Activated T-cell treated with anti-CD3 and anti-CD28 coated beads, Interleukin-2, amount 50 U/mL, for 1 hour (primary cell): ENCODE measurements at regions not wholly inside any gene's neighbourhood (a gene's known extent, or its start where the extent isn't known, plus 50 kb on each side); places are given as distances from the start of the nearest gene placed in this dataset.

Source experiments
- DNase-seq: peaks from one replicate; pipeline ENCODE4 v3.0.0-alpha.2; 2020

DNA sequence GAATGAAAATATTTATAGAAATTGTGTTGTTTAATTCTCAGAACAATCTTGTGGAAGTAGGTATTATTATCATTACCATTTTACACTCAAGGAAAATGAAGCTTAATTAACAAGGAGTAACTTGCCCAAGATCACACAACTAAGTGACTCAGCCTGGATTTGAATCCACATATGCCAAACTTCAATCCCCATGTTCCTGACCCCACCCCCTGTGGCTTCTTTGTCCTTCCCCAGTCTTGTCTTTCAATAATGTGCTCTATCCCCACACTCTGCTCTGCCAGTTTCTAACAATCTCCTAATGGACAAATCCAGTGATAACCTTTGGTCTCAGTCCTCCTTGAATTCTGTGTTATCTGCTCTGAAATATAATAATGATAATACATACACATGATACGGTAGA is 355.2 kb downstream of the BMP4 start:
- no peak for DNase-seq

GRCh38 chr14:53599221-53599945 is 357.2 kb downstream of the BMP4 start:
- DNase-seq: no peak

DNA sequence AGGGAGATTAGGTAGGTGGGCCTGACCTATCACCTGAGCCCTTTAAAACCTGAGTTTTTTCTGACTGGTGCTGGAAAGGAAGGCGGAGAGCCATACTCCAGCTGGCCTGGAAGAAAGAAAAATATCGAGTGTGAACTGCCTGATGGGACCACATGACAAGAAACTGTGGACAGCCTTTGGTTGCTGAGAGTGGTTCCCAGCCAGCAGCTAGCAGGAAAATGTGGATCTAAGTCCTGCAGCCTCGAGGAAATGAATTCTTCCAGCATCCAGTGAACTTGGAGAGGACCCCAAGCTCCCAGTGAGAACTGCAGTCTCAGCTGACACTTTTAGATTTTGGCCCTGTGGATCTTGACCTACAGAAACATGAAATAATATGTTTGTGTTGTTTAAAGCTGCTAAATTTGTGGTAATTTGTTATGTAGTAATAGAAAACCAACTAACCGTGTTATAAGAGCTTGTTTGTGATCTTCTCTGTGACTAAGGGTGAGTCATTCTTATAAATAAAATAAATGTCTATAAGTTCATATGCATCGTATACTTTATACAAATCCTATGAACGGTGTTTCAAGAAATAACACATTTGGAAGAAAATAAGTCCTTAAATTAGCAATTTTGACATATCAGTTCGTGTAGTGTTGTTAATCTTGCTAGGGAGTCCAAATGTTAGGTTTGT is 359.6 kb downstream of the BMP4 start:
- no peak for DNase-seq

DNA sequence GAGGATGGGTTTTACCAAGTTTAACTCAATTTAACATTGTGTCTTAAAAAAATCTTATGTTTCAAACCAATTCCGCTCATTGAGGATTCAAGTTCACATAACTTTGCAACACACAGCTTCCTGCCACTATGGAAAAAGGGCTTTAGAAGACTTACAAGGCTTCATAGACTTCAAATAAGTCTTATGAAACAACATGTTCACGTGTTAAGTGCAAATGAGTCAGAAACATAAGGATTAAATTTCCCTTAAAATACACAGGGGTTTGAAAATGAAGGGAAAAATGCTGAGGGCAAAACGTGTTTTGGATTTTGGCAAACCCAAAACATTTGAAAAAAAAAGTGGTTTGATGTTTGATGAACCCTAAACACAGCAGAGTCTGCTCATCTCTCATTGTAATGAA is 364.8 kb downstream of the BMP4 start:
- no peak for DNase-seq

- DNase-seq: no peak
Observed at GRCh38 chr14:53581504-53581903, 375.1 kb downstream of the BMP4 start.

- DNase-seq: no peak
Observed at GRCh38 chr14:53571641-53572328, 384.8 kb downstream of the BMP4 start.

- no peak for DNase-seq
Observed at GRCh38 chr14:53570411-53571387, 385.9 kb downstream of the BMP4 start.

DNA sequence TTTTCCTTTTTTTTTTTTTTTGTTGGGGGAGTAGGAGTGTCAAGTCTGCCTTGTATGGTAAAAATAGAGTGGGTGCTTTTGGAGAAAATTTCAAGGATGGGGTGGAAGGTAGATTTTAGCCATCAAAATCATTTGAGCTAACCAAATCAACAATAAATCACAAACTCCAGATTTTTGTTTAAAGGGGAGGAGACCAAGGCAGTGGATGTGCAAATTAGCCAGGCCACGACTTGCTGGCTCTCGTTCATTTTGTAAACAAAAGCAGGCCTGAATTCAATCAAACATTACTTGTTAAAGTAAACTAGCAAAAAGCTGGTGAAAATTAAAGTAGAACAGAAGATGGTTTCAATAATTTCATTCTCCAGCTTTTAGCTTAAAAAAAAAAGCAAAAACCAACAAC is 387.2 kb downstream of the BMP4 start:
- no peak for DNase-seq

- no peak for DNase-seq
Observed at GRCh38 chr14:53567236-53567780, 389.3 kb downstream of the BMP4 start.

DNA sequence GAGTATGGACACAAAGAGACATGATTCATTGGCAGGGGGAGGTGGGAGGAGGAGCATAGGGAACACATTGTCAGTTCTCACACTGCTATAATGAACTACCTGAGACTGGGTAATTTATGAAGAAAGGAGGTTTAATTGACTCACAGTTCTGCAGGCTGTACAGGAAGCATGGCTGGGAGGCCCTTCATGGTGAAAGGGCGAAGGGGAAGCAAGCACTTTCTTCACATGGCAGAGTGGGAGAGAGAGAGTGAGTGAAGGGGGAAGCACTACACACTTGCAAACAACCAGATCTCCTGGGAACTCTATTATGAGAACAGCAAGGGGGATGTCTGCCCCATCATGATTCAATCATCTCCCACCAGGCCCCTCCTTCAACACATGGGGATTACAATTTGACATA is 391.8 kb downstream of the BMP4 start:
- no peak for DNase-seq

DNA sequence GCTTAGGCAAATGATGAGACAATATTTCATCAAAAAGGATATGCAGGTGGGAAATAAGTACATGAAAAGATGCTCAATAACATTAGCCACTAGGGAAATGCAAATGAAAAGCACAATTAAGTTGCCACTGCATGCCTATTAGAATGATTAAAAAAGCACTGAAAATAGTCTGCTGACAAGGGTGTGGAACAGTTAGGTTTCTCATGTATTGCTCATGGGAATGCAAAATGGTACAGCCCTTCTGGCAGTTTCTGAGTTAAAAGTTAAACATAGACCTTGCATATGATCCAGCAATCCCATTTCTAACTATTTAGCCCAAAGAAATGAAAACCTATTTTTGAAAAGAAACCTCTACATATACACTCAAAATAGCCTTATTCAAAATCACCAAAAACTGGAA is 393.0 kb downstream of the BMP4 start:
- DNase-seq: no peak

DNA sequence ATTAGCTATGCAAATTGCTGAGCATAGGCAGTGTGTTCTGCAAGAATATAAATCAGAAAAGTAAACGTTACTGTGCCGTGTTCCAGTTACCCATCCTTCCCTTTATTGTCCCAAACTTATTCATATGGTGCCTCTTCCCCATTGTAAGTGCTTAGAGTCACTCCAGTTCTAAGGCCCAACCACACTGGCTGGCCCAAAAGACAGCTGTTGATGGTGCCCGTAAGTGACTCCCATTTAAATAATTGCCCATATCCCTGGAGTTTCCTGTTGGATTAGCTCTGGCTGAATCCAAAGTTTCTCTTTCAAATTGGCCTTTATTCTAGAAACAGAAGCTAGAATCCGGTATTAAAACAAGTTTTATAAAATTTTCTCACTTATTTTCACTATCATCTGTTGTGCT is 400.1 kb upstream of the DDHD1 start:
- no peak for DNase-seq

GRCh38 chr14:53551862-53552261 is 398.7 kb upstream of the DDHD1 start:
- DNase-seq: no peak

DNA sequence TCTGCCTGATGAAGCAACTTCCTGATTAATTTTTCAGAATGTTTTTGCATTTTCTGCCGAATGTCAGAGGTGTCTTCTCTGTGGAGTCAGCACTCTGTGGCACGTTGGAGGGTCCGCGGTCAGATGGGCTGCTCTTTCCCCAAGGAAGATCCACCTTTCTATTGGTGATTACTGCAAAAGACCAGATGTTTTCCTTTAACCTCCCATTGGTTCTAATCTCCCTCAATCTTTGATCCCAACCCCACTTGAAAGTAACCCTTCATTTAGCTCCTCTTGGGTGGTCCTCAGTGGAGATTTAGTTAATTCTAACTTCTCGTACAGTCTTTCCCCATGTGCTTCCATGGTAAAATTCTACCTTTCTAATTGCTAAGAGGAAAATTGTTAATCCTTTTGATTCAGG is 397.7 kb upstream of the DDHD1 start:
- no peak for DNase-seq

- DNase-seq: no peak
Observed at GRCh38 chr14:53549956-53550355, 396.8 kb upstream of the DDHD1 start.

- no peak for DNase-seq
Observed at GRCh38 chr14:53547593-53547992, 394.5 kb upstream of the DDHD1 start.

- DNase-seq: no peak
Observed at GRCh38 chr14:53545217-53545616, 392.1 kb upstream of the DDHD1 start.

- DNase-seq: no peak
Observed at GRCh38 chr14:53542732-53543131, 389.6 kb upstream of the DDHD1 start.

DNA sequence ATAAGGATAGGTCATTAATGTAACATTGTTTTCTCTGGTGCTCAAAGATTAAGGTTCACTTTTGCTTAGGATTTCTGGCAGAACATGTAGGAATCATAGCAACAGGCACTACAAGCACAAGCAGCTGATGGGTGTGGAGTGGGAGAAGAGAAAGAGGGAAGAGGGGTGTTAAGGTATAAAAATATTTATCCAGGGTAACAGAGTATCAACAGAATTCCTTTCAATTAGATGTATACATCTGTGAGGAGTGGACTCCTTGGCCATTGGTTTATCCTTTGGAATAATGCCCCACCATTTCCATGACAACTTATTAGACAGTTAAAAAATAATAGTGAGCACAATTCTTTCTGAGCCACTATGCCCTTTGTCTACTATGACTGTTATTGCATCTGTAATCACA is 388.3 kb upstream of the DDHD1 start:
- DNase-seq: no peak

DNA sequence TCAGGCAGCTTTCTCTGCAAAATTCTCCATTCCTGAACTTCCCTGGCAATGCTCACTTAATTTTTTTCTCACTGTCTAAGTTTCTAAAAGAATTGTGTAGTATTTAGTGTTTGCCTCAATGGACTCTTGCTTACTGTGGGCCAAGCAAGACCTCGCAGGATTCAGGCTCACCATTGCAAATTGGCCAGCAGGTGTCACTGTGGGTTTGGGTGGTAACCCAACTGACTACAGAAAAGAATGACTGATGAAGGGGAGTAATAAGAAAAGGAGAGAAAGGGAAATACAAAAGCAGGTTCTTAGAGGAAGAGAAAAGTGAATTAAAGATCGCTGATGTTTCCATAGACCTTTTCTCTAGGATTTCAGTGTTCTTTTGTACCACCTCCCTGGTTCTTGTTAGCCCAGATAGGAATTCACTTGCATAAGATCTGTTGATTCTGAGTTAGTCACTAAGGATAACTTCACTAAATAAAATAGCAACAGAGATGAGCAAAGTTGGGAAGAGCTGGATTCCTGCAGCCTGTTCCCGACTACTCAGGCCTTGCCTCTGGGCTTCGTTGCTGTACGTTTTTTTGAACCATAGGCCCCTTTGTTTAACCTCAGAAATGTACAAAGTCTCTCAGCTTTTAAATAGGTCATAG is 386.5 kb upstream of the DDHD1 start:
- DNase-seq: peak; percentile 28

- DNase-seq: no peak
Observed at GRCh38 chr14:53538316-53538881, 385.3 kb upstream of the DDHD1 start.
